Fibroblast of skin of back (primary cell): ENCODE measurements at regions not wholly inside any gene's neighbourhood (a gene's known extent, or its start where the extent isn't known, plus 50 kb on each side); places are given as distances from the start of the nearest gene placed in this dataset.
"Not testable (repeated sequence)": the region's sequence is repeated elsewhere in the genome, so short reads cannot be mapped to it uniquely, and the experiment has no call there.

Experiments
- DNase-seq: peaks from one replicate; pipeline ENCODE4 v3.0.0-alpha.2; 2013

DNA sequence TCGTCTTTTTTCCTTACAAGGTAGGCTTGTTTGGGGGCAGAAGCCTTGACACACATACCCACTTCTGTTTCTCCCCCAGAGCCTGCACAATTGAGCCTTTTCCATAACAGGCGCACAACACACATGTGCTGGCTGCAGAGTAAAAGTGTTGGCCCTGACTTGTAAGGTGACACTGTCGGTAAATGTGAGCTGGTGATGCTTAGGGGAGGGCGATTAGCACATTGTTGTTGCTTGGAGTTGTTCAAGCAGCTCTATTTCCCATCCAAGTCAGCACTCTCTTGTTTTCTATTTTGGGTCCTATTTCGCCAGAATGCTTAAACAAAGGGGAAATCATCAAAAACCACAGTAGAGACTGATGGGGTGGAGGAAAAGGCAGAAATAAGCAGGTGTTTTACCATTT lies 51.9 kb upstream of the PTPRJ start:
- no peak for DNase-seq

DNA sequence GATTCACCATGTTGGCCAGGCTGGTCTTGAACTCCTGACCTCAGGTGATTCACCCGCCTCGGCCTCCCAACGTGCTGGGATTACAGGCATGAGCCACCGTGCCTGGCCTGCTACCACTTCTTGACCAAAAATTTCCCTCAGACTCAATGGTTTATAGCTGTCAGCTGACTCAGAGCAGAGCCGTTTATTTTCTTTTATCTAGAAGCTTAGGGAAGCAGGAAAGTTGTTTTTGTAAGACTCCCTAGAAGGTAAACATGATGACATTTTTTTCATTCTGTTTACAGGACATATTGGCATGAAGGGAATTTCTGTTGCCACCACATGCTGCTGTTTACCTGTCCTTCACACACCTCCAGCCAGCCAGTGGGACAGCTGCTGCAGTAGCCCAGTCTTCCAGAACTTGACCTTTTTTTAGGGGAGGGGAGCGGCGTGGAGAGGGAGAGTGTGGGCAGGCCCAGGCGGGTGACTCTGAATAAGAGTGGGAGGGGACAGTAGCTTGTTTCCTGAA lies 56.1 kb upstream of the PTPRJ start:
- peak; percentile 87 for DNase-seq

DNA sequence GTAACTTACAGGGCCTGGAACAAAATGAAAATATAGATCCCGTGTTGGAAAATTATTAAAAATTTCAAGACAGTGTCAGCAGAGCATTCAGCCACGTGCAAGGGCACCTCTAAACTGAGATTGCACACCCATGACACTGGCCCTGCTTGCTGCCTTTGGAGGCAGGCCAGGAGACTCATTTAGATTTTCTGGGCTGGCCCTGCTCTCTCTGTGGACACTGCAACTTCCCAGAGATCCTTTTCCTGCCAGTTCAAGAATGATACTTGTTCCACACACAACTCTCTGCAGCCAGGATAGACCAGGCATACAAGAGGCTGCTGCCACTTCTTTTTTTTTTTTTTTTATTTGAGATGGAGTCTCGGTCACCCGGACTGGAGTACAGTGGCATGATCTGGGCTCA lies 56.7 kb upstream of the PTPRJ start:
- DNase-seq: peak; percentile 58

DNA sequence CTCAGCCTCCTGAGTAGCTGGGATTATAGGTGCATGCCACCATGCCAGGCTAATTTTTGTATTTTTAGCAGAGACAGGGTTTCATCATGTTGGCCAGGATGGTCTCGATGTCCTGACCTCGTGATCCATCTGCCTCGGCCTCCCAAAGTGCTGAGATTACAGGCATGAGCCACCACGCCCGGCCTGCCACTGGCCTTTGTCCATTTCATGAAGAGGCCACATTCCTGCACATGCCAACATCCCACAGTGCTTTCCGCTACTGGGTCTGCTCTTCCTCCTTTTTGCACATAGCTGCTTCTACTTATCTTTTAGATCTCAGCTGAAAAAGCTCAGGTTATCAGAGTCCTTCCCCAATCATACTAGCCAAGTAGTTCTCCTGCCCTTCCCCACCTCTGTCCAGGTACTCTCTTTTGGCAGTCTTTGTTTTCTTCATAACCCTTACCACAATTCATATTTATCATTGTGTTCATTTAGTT lies 59.2 kb upstream of the PTPRJ start:
- DNase-seq: not testable (repeated sequence)

DNA sequence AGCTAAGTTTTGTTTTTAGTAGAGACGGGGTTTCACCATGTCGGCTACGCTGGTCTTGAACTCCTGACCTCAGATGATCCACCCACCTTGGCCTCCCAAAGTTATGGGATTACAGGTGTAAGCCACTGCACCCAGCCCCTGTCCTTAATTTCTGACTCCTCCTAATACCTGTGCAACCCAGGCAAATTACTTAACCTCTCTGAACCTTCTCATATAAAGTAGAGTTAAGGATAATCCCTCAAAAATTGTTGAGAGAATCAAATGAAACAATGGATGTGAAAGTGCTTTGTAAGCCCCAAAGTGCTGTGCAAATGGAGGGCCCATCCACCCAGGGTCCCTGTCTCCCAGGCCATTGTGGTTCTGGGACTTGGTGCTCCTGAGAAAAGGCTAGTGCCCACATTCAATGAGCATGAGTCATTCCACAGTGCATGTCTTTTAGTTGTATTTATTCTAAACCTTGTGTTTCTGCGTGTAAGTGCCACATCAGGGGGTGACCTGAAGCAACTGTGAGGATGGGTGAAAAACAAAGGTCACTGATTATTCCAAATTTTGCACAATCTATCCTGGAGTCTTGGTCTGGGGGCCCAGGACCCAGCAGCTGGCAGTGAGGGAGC lies 61.4 kb upstream of the PTPRJ start:
- DNase-seq: peak; percentile 80

DNA sequence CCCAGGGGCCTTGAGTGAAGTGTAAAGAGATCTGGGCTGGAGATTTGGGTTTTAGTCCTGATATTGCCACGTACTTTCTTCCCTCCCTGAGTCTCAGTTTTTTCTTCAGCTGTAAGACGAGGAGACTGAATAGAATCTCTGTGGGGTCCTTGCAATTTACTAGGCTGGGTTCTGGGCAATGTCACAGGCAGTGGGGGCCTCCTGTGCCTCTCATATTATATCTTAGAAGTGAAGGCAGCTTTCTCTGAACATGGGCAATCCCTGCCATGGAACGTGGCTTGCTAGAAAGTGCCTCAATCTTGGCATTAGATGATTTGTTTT lies 62.0 kb upstream of the PTPRJ start:
- no peak for DNase-seq

DNA sequence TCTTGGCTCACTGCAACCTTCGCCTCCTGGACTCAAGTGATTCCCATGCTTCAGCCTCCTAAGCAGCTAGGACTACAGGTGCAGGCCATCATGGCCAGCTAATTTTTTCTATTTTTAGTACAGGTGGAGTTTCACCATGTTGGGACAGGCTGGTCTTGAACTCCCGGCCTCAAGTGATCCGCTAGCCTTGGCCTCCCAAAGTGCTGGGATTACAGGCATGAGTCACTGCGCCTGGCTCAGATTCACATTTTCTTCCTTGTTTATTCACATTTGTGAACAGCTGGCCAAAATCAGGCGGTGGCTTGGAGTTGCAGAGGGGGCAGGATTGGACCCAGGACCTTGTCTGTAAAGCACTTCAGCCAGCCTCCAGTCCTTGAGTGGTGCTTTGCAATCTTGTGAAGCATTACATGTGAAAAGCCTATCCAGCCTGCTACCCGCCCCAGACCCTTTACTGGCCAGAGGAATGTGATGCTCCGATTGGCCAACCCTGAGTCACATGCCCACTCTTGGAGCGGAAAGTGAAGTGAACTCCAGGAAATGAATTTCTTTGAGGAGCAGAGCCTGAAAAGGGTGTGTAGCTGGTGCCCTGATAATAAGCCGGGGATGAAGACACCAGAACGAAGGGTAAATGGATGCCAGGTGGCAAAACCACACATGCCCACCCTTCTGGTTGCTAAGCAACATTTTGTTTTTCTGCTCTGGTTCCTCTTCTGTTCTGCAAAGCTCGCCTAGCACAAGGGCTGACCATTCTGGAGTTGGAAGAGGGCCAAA lies 62.6 kb upstream of the PTPRJ start:
- DNase-seq: peak; percentile 71

DNA sequence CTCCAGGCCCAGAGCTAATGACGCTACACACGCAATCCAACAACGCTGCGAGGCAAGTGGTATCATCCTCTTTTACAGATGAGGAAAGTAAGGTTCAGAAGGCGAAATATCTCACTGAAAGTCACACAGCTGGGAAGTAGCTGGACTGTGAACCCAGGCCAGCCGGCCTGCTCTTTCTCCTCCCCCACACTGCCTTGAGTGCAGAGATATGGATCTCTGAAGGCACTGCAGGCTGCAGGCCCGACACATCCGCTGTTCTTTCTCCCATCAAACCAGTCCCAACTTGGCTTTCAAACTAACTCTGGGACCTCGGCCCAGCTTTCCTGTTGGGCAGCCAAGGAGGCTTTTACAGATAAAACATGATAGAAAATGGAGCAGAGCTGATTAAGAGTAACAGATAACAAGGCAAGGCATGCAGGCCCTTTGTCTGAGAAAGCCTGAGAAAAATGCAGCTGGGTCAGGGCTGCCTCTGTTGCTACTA lies 64.0 kb upstream of the PTPRJ start:
- DNase-seq: no peak

DNA sequence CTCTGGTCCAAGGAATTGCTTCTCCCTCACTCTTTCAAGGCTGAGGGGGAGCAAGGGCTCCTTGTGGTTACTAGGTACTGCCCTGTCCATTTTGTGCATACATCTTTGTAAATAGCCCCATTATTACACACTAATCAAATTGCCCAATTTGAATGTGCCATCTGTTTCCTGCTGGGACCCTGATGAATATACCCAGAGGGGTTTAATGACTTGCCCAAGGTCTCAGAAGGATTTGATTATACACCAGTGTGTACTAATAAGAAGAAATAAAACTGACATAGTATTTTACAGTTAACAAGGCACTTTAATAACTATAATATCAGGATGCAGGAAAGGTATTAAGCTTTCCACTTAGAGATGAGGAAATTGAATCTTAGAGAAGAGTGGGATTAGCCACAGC lies 64.6 kb upstream of the PTPRJ start:
- no peak for DNase-seq

DNA sequence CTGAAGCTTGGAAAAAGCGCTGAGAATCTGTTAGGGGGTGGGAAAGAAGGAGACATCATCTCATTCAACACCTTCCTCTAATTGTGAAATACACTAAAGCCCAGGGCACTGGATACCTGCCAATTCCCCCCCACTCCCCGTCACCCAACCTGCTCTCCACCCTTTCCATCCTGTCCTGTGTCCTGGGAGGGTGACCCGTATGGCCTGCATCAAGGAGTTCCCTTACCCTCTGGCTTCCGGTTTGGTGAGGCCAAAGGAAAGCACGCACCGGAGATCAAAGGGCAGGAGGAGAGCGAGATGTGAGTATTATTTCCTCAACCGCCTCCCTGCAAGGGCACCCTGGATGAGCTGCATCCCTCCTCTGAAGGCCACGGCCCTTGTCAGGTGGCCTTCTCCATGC lies 65.0 kb upstream of the PTPRJ start:
- DNase-seq: no peak

DNA sequence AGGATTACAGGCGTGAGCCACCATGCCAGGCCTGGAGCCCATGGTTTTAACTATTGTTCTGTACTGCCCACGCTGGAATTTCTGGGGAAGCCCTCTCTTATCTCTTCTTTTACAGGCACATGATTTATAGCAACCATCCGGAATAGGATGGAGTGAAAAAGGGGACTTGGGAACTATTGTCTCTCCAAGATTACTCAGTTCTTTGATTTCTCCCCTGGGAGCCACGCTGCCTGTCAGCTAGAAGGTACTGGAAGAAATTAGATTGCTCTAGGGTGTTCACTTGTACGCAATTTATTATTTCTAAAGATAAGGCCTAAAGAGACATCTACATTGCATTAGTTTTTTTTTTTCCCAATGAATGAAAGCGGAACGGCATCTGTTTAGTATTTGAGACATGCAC lies 65.6 kb upstream of the PTPRJ start:
- DNase-seq: no peak

DNA sequence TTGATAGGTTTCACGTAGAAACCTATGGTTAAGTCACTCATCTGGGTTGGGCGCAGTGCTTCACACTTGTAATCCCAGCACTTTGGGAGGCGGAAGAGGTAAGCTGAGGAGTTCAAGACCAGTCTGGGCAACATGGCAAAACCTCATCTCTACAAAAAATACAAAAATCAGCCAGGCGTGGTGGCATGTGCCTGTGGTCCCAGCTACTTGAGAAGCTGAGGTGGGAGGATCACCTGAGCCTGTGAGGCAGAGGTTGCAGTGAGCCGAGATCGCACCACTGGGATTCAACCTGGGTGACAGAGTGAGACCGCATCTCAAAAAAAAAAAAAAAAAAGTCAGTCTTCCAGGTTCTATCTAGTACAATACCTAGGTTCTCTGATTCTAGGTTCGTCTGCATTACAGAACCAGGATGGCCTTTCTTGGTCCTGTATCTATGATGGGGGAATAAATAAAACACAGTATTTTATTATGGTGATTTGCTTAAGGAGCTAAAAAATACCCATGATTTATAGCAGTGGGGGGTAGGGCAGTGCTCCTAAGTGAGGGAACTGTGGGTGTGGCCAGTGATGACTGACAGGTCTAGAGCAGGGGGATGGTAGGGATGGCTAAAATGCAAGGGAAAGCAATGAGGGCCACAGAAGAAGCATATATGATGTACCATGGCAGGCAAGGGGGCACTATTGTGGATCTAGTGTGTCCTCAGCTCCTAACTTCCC lies 65.5 kb upstream of the NUP160 start:
- no peak for DNase-seq

DNA sequence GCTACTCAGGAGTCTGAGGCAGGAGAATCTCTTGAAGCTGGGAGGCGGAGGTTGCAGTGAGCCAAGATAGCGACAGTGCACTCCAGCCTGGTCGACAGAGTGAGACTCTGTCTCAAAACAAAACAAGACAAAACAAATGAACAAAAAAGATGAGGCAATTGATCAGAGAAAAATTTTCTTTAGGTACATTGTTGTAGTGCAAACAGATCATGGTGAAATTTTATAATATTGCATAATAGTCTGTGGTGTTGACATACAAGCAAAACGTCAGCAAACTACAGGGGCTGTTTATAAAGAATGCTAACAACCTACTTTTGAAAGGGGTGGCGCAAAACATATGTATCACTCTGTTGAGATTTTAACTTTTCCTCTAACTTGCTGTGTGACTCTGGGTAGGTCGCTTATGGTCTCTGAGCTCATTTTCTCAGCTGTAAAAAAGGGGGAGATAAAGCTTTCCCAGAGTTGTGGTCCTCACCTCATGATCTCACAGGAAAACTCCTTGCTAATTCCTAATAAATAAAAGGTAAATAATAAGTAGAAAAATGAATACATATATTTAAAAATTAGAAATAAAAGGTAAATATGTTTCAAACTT lies 64.8 kb upstream of the NUP160 start:
- no peak for DNase-seq

DNA sequence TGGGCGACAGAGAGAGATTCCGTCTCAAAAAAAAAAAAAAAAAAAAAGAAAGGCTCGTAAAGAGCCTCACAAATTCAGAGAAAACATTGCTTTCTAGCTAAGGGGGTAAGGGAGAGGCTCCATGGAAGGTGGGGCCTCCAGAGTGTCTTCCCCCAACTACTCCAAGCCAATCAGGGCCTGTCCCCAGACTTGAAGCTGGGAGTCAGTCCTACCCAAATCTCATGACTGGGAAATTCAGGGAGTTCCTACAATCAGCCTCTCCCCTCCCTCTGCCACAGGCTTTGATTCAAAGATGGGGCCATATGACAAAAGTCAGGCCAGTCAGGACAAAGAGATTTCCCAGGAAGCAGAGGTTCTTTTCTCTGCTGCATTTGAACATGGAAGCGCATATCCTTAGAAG lies 63.0 kb upstream of the NUP160 start:
- DNase-seq: no peak

DNA sequence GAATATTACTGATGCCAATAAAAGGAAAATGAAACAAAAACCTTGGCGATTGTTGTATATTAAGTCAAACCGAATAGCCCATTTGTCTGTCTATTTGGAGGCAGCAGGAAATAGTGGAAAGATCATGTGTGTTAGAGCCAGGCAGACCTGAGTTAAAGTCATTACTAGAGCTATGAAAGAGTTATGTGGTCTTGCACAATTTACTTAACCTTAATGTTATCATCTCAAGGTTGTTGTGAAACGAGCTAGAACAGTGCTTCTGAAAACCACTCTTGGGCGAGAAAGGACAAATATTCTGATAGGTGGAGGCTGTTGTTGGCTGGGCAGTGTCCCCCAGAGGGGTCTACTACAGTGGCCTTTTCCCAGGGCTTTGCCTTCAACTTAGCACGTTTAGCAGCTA lies 60.0 kb upstream of the NUP160 start:
- no peak for DNase-seq

DNA sequence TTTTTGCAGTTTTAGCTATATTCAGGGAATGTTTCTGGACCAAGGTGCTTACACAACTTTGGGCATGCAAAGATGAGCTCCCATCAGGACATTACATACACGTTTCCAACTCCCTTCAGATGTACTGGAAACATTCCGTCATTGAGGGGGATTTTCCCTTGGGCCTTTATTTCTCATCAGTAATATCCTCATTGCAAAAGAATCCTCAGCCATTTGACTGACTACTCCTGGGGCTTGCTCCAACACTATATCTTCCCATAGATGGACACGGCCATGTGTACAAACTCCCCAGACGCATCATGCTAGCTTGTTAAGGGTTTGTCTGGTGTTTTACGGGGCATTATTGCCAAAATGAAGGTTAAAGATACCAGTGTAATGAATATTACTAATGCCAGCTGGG lies 59.3 kb upstream of the NUP160 start:
- DNase-seq: peak; percentile 78

DNA sequence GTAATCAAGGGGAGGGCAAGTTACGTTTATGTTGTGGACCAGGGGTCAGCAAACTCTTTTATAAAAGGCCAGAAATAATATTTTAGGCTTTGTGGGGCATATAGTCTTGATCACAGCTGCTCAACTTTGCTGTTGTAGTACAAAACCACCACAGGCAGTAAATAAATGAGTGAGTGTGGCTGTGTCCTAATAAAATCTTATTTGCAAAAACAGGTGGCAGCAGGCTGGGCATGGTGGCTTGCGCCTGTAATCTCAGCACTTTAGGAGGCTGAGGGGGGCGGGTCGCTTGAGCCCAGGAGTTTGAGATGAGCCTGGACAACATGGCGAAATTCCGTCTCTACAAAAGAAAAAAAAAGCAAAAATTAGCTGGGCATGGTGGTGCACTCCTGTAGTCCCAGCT lies 57.9 kb upstream of the NUP160 start:
- DNase-seq: no peak

DNA sequence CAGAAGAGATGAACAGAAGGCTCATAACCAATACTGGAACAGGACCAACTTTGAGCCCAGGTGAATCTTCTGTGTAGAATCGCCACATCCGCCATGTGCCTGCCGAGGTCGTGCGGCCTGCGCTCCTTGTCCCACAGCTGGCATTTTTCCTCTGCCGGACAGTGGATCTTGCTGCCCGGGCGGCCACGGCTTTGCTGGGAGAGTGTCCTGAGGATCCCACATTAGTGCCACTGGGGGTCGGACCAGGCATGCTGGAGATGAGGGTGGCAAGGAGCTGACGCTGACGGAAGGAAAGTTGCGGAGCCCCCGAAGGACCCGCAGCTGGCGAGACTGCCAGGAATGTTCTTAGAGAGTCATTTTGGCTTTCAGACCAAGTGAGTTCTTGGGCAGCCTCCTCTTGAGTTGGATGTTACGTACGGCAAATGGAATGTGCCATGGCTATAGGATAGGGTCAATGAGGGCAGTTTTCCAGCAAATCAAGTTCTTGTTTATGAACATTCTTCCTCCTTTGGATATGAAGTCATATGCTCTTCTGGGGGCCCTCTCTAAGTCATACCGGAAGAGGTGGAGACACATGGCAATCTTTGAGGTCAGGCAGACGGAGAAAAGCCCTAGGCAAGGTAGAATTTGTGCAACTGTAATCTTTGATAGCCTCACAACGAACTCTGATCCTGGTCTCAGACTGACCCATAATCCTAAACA lies 57.4 kb upstream of the NUP160 start:
- peak; percentile 67 for DNase-seq

DNA sequence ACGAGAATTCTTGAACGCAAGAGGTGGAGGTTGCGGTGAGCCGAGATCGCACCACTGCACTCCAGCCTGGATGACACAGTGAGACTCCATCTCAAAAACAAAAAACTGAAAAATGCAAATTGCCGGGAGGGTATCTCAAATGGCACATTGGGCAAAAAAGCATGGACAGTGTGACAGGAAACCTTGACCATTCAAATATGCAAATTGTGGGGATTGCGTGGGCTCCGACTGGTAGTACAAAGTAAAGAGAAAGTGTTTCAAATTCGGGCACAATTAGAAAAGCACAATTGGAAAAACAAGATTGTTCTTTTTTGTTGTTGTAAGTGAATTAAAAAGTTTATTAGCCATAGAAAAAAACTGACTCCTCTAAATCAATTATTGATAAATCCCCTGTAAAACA lies 56.7 kb upstream of the NUP160 start:
- no peak for DNase-seq

DNA sequence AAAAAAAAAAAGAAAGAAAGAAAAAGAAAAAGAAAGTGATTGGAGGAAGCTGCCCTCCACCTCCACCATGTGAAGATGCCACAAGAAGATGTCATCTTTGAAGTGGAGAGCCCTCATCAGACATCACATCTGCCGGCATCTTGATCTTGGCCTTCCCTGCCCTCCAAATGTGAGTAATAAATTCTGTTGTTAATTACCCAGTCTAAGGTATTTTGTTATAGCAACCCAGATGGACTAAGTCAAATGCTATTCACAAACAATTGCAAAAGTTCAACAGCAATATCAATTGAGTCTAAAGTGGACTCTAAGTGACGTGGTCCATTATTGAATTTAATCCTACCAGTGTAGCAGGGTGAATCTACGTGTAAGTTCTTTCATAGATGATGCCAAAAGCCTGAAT lies 55.9 kb upstream of the NUP160 start:
- DNase-seq: no peak

DNA sequence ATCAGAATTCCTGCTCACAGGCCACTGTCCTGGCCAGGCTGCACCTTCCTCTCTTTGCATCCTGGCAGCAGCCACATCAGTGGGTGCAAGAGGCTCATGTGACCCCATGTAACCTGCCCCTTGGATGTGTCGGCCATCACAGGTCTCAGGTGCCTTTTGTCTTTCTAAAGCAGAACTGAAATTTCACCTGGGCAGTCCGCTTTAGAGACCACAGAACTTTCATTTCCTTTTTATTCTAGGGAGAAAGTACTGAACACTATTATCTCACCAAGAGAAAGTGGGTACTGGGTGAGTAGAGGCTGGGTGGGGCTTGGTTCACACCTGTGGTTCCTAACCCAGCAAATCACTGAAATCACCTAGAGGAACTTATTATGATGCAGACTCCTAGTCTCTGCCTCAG lies 51.7 kb upstream of the NUP160 start:
- DNase-seq: no peak
